AG04449 (cell line): ENCODE measurements at regions not wholly inside any gene's neighbourhood (a gene's known extent, or its start where the extent isn't known, plus 50 kb on each side); places are given as distances from the start of the nearest gene placed in this dataset.

Experiments
- CTCF ChIA-PET: fragments of 350-600 bp; formaldehyde crosslinking; extraction: SDS; loops from one replicate; lab custom pipeline; 2021; ENCODE audit warnings: antibody characterized with exemption; lab: Yijun Ruan, JAX
- POLR2A ChIA-PET: fragments of 400-600, 350-600 bp; formaldehyde crosslinking; extraction: SDS; loops from one replicate; lab custom pipeline; 2020; ENCODE audit warnings: antibody characterized with exemption, inconsistent platforms; lab: Yijun Ruan, JAX
- DNase-seq: peaks from one replicate; pipeline ENCODE4 v3.0.0-alpha.2; 2010; ENCODE audit warnings: low read depth, low spot score
- H3K4me3 ChIP-seq: 2 replicates; pipeline ENCODE4 v1.5.1; 2011; ENCODE audit warnings: low read depth, mild to moderate bottlenecking, control low read depth, low read length
- TF ChIP-seq, protein P1 (sequence below): IDR thresholded peaks from one replicate; pipeline ENCODE4 v1.5.1; 2011; ENCODE audit warnings: mild to moderate bottlenecking, moderate library complexity, low read length, control low read depth, inconsistent platforms; ENCODE audit not compliant: insufficient read depth; ENCODE audit errors: missing control alignments

DNA sequence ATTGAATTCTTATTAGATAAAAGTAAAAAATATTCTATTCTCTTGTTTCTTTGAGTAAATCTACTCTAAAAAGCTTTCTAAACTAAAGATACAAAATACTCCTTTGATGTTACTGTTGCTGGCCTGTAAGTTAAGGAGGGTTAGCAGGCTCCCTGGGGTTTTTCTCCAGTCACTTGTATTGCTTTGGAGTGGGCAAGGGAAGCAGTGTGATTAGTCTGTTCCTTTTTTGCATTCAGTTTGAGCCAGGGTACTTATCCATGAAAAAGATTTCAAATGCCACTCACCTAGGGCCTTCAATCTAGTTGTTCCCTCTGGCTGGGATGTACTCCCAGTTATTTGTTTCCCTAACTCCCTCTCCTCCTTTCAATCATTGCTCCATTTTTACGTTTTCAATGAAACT is 256.2 kb upstream of the SMC2 start:
- no peak for DNase-seq
- no peak overlapping the region for H3K4me3 ChIP-seq
- ChIA-PET CTCF (no interaction called here), POLR2A (no interaction called here)
- TF ChIP-seq, protein P1, sequence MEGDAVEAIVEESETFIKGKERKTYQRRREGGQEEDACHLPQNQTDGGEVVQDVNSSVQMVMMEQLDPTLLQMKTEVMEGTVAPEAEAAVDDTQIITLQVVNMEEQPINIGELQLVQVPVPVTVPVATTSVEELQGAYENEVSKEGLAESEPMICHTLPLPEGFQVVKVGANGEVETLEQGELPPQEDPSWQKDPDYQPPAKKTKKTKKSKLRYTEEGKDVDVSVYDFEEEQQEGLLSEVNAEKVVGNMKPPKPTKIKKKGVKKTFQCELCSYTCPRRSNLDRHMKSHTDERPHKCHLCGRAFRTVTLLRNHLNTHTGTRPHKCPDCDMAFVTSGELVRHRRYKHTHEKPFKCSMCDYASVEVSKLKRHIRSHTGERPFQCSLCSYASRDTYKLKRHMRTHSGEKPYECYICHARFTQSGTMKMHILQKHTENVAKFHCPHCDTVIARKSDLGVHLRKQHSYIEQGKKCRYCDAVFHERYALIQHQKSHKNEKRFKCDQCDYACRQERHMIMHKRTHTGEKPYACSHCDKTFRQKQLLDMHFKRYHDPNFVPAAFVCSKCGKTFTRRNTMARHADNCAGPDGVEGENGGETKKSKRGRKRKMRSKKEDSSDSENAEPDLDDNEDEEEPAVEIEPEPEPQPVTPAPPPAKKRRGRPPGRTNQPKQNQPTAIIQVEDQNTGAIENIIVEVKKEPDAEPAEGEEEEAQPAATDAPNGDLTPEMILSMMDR, result no peak

DNA sequence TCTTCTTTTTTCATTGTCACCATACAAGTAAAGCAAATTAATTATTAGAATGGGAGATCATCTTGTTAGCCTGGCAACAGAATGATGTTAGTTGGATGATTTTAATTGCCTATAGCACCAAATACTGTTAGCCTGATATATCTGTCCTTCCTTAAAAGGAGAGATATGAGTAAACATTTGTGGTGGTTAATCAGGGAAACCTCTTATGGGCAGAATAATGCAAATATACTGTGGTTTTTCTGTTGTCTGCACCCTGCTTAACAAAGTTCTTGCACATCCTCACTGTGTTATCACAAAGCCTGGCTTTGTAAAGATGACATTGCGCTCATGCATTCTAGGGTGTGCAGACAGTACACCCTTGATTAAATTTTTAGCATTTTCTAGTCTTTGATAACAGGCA is 254.9 kb upstream of the SMC2 start:
- ChIA-PET POLR2A (no interaction called here), CTCF (no interaction called here)
- TF ChIP-seq, protein P1, result no peak
- H3K4me3 ChIP-seq, result no peak overlapping the region
- no peak for DNase-seq

DNA sequence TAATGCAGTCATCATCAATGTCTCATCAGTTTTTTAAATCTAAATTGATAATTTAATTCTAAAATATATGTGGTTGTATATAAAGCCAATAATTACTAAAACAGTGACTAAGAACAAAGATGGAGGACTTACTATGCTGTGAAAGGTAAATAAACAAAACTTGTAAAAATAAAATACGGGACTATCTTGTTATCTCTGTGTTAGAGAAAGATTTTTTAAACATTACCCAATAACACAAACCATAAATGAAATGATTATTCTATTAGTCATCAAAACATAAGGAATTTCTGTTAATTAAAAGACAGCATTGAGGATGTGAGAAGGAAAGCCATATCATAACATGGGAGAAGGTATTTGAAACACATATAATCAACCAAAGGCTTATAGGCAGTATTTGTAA is 226.2 kb upstream of the SMC2 start:
- ChIA-PET CTCF (no interaction called here), POLR2A (no interaction called here)
- TF ChIP-seq, protein P1, result no peak
- no peak overlapping the region for H3K4me3 ChIP-seq
- DNase-seq, result no peak

DNA sequence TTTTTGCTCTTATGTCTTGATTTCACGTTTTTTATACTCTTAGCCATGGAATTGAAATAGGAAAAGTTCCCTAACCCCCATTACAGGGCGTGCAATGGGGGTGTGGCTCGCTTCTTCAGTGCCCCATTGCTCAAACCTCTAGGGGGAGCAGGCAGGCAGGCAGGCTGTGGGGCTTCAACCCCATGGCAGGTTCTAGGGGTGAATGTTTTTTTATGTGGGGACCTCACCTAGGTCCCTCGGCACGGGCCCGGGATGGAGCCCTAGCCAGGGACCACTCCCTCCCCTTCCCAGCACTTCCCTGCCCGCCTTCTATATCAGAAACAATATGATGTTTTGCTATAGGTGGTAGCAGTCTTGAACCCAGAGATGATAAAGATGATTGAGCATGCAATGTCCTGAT is 221.3 kb upstream of the SMC2 start:
- TF ChIP-seq, protein P1, result no peak
- ChIA-PET POLR2A (no interaction called here), CTCF (no interaction called here)
- DNase-seq, result no peak
- no peak overlapping the region for H3K4me3 ChIP-seq

DNA sequence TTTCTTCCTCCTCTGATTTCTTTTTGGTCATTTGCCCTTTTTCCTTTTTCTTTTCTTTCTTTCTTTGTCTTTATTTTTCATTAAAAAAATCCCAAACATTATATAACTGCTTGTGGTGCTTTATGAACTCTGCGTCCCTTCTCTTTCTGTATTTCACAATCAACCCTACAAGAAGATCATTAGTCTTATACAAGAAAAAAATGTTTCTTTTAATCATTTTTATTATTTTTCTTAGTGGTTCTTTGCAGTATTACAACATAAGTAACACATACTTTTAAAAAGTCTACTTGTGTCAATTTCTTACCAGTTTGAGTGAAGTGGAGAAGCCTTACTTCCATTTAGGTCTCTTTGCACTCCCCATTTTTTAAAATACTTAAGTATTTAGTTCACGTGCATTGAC is 212.7 kb upstream of the SMC2 start:
- ChIA-PET POLR2A (no interaction called here), CTCF (no interaction called here)
- no peak overlapping the region for H3K4me3 ChIP-seq
- TF ChIP-seq, protein P1, result no peak
- DNase-seq, result no peak

DNA sequence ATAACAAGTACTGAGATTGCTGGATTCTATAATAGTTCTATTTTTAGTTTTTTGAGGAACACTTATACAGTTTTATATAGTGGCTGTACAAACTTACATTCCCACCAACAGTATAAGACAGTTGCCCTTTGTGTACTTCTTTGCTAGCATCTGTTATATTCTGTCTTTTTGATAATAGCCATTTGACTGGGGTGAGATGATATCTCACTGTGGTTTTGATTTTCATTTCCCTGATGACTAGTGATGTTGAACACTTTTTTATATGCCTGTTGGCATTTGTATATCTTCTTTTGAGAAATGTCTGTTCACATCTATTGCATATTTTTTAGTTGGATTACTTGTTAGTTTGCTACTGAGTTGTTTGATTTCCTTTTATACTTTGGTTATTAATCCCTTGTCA is 204.1 kb upstream of the SMC2 start:
- ChIA-PET POLR2A (no interaction called here), CTCF (no interaction called here)
- no peak overlapping the region for H3K4me3 ChIP-seq
- TF ChIP-seq, protein P1, result no peak
- DNase-seq, result no peak
